GM12891 (cell line): ENCODE measurements at regions not wholly inside any gene's neighbourhood (a gene's known extent, or its start where the extent isn't known, plus 50 kb on each side); places are given as distances from the start of the nearest gene placed in this dataset.

Experiments
- POLR2A ChIP-seq: IDR thresholded peaks from 2 replicates; pipeline ENCODE4 v1.6.1; 2011; ENCODE audit warnings: low read depth, low read length, control low read depth
- TAF1 ChIP-seq: IDR thresholded peaks from 2 replicates; pipeline ENCODE4 v1.6.1; 2011; ENCODE audit warnings: low read depth, low read length, control low read depth

DNA sequence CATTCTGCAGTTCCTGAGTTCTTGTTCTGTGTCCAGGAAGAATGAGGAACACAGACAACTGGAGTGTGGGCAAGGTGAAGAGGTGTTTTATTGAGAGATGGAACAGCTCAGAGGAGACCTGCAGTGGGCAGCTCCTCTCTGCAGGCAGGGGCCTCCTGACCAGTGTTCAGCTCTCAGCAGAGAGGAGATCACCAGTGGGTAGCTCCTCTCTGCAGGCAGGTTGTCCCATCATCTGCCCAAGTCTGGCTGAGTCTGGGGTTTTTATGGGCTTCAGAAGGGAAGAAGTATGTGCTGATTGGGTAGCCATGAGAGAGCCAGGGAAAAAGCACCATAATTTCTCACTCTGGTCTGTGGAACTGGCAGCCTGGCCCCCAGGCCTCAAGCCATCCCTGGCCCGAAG lies 56.0 kb upstream of the RASGEF1B start:
- no peak for TF ChIP-seq POLR2A
- TF ChIP-seq TAF1: no peak
